ENCODE measurements at regions not wholly inside any gene's neighbourhood (a gene's known extent, or its start where the extent isn't known, plus 50 kb on each side); places are given as distances from the start of the nearest gene placed in this dataset.

GRCh38 chr13:89951341-89951740 is 1396.1 kb upstream of the MIR17HG start:
- no peak for DNase-seq
- intact Hi-C loops (cut with DNase I, micrococcal nuclease), result no loop called here
- ATAC-seq, result no peak

DNA sequence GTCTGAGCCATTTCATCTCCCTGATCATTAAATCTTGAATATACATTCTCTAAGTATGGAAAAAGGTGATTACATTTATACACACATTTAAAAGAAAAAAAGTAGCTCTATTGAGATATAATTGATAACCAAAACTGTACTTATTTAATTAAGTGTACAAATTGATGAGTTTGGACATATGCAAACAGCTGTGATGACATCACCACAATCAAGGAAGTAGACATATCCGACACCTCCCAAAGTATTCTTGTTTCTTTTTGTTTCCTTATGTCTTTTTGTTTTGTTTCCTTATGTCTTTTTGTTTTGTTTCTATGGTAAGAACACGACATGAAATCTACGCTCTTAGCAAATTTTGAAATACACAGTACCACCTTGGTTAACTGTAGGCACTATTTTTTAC is 1393.9 kb upstream of the MIR17HG start:
- ATAC-seq, result no peak
- intact Hi-C loops (cut with DNase I, micrococcal nuclease), result no loop called here
- DNase-seq, result no peak

DNA sequence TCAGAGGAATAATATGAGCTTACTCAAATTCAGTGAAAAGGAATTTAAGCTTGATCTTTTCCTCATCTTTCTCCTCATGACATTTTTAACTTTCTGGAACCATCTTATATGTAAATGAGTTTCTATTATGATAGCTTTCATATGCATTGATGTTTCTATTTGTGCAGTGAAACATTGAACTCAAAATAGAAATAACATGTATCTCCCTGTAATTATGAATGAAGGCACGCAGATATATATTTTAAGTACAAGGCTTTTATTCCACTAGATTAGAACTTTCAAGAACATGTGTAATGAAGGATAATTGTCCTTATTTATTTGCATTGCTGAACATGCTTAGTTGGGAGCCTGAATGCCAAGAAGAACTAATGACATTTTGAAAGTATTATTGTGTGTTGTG is 1391.7 kb upstream of the MIR17HG start:
- no peak for ATAC-seq
- DNase-seq, result no peak
- intact Hi-C loops (cut with DNase I, micrococcal nuclease), result no loop called here

DNA sequence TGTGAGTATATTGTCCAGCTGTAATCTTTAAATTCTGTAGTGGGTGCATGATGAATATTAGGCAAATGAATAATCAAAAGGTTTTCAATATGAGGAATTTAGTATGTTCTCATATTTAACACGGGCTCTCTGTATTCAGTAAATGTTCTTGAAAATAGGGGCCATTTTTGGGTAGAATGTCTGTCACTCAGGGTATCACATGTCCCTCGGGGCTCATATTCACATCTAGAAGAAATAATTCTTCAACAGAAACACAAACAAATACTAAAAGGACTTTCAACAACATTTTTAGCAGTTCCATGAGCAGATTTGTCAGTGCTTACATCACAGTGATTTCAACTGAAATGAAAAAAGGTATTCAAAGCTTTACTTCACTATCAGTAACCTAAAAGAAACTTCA is 1388.4 kb upstream of the MIR17HG start:
- DNase-seq (no peak), ATAC-seq (no peak)
- intact Hi-C loops (cut with DNase I, micrococcal nuclease), result no loop called here

DNA sequence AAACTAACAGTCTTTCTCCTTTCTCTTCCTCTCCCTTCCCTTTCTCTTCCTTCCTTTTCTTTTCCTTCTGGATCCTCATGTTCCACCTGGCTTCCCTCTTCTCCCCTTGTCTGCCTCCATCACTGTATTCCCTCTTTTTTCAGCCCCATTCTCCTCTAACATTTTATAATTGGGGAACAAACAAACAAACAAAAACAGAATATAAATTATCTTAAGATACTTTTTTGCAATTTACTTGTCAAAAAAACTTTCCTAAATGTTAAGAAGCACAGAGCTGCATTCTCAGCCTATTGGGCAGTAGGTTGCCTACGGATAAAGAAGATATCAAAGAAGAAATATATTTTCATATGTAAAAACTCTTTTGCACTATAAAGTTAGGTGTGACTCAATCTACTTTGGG is 1382.2 kb upstream of the MIR17HG start:
- DNase-seq (no peak), ATAC-seq (no peak)
- intact Hi-C loops (cut with DNase I, micrococcal nuclease), result no loop called here

DNA sequence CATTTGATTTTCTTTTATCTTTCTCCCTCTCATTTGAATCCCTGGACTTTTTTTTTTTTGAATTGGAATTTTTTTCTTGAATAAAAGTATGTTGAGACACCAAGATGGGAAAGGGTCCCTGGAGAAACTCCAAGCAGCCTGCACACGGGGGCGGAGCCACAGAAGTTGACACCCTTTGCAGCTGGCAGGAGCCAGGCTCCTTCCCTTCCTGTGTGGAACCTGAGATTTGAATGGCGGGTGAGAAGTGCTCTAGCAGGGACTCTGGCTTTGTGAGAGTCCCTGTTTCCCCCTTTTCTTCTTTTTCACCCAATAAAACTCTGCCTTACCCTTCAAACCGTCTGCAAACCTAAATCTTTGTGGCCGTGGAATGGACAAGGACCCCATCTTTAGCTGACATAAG is 1381.0 kb upstream of the MIR17HG start:
- DNase-seq (no peak), ATAC-seq (no peak)
- intact Hi-C loops (cut with DNase I, micrococcal nuclease), result no loop called here

DNA sequence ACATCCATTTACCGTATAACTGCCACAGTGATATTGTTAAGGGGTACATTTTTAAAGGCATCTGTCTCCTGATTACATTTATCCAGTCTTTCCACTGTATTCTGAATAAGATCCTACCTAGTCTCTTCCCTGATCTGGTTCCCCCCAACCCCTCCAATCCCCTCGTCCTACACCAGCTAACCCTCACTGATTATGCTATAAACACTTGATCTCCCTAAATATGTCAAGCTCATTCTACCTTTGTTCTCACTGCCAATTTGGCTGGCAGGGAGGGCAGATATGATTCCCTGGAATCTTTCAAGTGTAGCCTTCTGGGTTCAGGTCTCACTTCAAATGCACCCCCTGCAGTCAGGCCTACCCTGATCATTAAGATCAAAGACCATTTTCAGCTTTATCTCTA is 1379.8 kb upstream of the MIR17HG start:
- DNase-seq (no peak), ATAC-seq (no peak)
- intact Hi-C loops (cut with DNase I, micrococcal nuclease), result no loop called here

- no peak for DNase-seq
- intact Hi-C loops (cut with DNase I, micrococcal nuclease), result no loop called here
Measured at GRCh38 chr13:89968470-89968869, 1379.0 kb upstream of the MIR17HG start.

DNA sequence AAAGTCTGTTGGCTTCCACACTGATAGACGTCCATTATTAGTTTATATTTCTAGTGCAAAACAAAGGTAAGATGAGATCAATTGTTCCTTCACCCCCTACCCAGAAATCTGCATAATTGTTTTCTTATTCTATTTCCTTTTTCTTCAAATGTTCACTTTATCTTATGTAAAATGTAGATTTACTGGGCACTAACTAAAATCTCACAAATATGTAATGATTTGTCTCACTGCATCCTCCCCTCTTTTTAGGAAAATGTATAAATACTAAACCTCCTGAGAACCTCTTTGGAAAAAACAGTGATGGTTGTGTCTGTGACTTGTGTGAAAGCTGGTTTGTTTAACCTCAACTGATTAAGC is 1377.2 kb upstream of the MIR17HG start:
- ATAC-seq (no peak), DNase-seq (no peak)
- intact Hi-C loops (cut with DNase I, micrococcal nuclease), result no loop called here

More at GRCh38 chr13:89968470-89968869, 1379.0 kb upstream of the MIR17HG start:
- ATAC-seq, result no peak

DNA sequence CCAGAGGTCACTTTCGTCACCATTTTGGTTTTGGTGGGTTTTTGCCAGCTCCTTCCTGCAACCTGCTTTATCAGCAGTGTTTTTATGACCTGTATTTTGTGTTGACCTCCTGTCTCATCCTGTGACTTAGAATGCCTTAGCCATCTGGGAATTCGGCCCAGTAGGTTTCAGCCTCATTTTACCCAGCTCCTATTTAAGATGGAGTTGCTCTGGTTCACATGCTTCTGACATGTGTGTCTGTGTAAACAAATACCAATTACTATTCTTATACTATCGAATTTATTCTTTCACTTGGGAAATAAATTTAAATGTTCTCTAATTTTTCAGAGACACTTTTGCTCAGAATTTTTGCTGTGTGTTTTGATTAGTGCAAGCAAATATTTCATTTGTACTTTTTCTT is 1370.3 kb upstream of the MIR17HG start:
- intact Hi-C loops (cut with DNase I, micrococcal nuclease), result no loop called here
- DNase-seq (no peak), ATAC-seq (no peak)

DNA sequence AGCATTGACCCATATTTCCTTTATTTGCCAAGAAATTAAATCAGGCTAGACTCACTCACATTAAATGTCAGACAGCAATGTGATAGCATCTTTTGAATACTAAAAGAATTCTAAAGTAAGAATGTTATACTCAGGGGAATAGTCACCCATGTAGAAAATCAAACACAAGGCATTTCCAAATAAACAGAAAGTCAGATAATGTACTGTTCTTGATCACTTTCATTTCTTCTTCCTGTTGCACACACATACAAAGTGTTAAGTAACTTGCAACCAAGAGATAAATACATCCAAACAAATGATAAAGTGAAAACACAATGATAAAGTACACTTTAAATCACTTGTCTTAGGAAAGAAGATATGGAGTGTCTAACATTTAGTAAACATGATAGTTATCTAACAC is 1366.6 kb upstream of the MIR17HG start:
- intact Hi-C loops (cut with DNase I, micrococcal nuclease), result no loop called here
- ATAC-seq (no peak), DNase-seq (no peak)

GRCh38 chr13:89982407-89983095 is 1364.9 kb upstream of the MIR17HG start:
- no peak for DNase-seq
- intact Hi-C loops (cut with DNase I, micrococcal nuclease), result no loop called here
- ATAC-seq, result no peak

DNA sequence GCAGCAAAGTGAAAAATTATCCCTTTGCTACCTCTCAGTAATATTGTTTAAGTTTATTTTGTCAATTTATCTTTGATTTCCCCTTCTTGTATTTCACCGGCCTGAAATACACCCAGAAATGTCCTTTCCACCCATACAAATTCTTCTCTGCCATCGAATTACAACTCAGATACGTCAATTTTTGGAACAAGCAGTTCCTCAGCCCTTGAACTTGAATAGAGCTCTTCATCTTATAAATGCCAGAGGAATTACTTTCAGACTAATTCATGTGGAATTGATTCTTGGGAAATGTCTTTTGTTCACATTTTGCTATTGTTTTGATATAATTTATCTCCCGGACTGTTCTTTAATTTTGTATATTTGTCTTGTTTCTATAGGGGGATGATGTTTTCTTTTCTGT is 1359.3 kb upstream of the MIR17HG start:
- DNase-seq (no peak), ATAC-seq (no peak)
- intact Hi-C loops (cut with DNase I, micrococcal nuclease), result no loop called here

DNA sequence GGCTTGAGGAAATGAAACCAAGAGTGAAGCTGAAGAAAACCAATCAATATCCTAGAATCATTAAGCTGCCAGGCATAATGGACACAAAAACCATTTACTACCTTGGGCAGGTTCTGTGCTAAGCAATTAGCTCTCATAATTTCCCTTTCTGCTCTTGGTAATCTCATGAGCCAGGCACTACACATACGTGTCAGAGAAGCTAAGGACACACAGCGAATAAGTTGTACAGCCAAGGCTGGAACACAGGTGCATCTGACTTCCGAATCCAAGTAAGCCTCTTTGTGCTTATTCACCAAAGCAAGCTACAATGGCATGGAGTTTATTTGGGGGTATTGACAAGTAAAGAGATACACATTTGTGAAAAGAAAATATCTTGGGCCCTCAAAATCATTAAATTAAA is 1343.9 kb upstream of the MIR17HG start:
- intact Hi-C loops (cut with DNase I, micrococcal nuclease), result no loop called here
- no peak for DNase-seq
- no peak for ATAC-seq

GRCh38 chr13:90008707-90009149 is 1338.8 kb upstream of the MIR17HG start:
- DNase-seq (no peak), ATAC-seq (no peak)
- intact Hi-C loops (cut with DNase I, micrococcal nuclease), result no loop called here

DNA sequence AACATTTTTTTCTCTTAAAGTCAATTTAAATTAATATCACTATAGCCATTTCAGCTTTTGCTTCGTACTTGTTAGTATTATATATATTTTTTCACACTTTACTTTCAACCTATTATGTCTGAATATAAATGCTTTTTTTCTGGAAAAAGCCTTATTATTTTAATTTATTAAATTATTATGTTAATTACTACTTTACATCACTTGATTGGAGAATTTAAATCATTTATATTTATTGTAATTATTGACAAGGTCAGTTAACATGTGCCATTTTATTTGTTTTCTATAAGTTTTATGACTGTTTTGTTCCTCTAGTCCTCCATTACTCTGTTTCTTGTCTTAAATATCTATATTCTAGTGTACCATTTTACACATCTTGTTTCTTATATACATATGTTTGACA is 1333.4 kb upstream of the MIR17HG start:
- DNase-seq, result no peak
- intact Hi-C loops (cut with DNase I, micrococcal nuclease), result no loop called here
- ATAC-seq, result no peak

GRCh38 chr13:90015565-90016507 is 1331.7 kb upstream of the MIR17HG start:
- intact Hi-C loops (cut with DNase I, micrococcal nuclease), result no loop called here
- no peak for ATAC-seq

DNA sequence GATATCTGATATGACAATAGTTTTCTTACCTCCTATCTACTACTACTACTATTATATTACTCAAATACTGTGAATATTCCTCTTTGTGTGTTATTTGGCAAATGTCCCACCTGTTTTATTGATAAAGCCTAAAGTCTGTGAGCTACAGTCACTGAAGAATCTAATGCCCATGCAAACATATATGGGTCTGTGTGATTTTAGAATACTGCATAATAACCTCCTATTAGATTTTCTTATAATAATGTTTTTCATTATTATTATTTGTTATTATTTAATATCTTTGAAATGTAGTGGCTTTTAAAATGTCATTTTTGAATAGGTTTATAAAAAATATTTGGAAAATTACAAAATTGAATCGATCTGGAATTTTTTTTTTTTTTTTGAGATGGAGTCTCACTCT is 1330.8 kb upstream of the MIR17HG start:
- no peak for ATAC-seq
- intact Hi-C loops (cut with DNase I, micrococcal nuclease), result no loop called here
- DNase-seq, result no peak

More at GRCh38 chr13:90015565-90016507, 1331.7 kb upstream of the MIR17HG start:
- DNase-seq, result no peak

- intact Hi-C loops (cut with DNase I, micrococcal nuclease), result no loop called here
- DNase-seq (no peak), ATAC-seq (no peak)
Measured at GRCh38 chr13:90020536-90021070, 1326.9 kb upstream of the MIR17HG start.

DNA sequence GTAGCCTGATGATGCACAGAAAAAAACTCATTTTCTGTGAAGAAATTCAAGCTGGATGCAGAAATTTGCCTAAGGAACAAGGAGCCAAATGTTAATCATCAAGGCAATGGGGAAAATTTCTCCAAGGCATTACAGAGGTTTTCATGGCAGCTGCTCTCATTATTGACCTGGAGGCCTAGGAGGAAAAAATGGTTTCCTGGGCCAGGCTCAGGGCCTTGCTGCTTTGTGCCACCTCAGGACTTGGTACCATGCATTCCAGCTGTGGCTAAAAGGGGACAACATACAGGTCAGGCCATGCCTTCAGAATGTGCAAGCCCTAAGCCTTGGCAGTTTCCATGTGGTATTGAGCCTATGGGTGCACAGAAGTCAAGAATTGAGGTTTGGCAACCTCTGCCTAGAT is 1320.1 kb upstream of the MIR17HG start:
- no peak for ATAC-seq
- DNase-seq, result no peak
- intact Hi-C loops (cut with DNase I, micrococcal nuclease), result no loop called here

Data from left colon (tissue), 2 donors.